ENCODE measurements at regions not wholly inside any gene's neighbourhood (a gene's known extent, or its start where the extent isn't known, plus 50 kb on each side); places are given as distances from the start of the nearest gene placed in this dataset.

- TF ChIP-seq EZH2 (IDR thresholded peaks at IDR 0.05; ENCODE audit: borderline replicate concordance, low read length) = no peak
- no peak for TF ChIP-seq CTCF (IDR thresholded peaks at IDR 0.05; ENCODE audit: low read length)
Observed at GRCh38 chr15:95266451-95267061, 1035.2 kb downstream of the MCTP2 start.
